Endothelial cell (in vitro differentiated cells): ENCODE measurements at regions not wholly inside any gene's neighbourhood (a gene's known extent, or its start where the extent isn't known, plus 50 kb on each side); places are given as distances from the start of the nearest gene placed in this dataset.

Source experiments
- DNase-seq: peaks from one replicate; pipeline ENCODE4 v3.0.0; 2021; ENCODE audit warnings: low spot score
- H3K27ac Mint-ChIP-seq: one replicate; pipeline ENCODE4 v1.8.0; 2021; ENCODE audit warnings: mixed read lengths, inconsistent platforms; ENCODE audit not compliant: unreplicated experiment
- H3K27me3 Mint-ChIP-seq: one replicate; pipeline ENCODE4 v1.8.0; 2021; ENCODE audit warnings: mild to moderate bottlenecking, moderate library complexity, mixed read lengths, inconsistent platforms; ENCODE audit not compliant: unreplicated experiment
- H3K36me3 Mint-ChIP-seq: one replicate; pipeline ENCODE4 v1.8.0; 2021; ENCODE audit warnings: mild to moderate bottlenecking, low read depth, mixed read lengths, inconsistent platforms; ENCODE audit not compliant: unreplicated experiment
- H3K4me1 Mint-ChIP-seq: one replicate; pipeline ENCODE4 v1.8.0; 2021; ENCODE audit warnings: mild to moderate bottlenecking, mixed read lengths, inconsistent platforms; ENCODE audit not compliant: unreplicated experiment
- H3K4me3 Mint-ChIP-seq: one replicate; pipeline ENCODE4 v1.8.0; 2021; ENCODE audit warnings: mild to moderate bottlenecking, mixed read lengths, inconsistent platforms; ENCODE audit not compliant: unreplicated experiment
- H3K9me3 Mint-ChIP-seq: one replicate; pipeline ENCODE4 v1.8.0; 2021; ENCODE audit warnings: mixed read lengths, inconsistent platforms; ENCODE audit not compliant: unreplicated experiment
- CTCF ChIP-seq: fragments of 200-600 bp; sonication (generic); IDR thresholded peaks from one replicate; pipeline ENCODE4 v1.5.0; 2021; ENCODE audit warnings: antibody characterized with exemption; ENCODE audit not compliant: unreplicated experiment

GRCh38 chr6:135739288-135739687 is 112.2 kb upstream of the PDE7B start:
- TF ChIP-seq CTCF: no peak
- DNase-seq: no peak
- no peaks in the 10 kb centered on the region for H3K27me3 Mint-ChIP-seq
- no peaks in the 10 kb centered on the region for H3K36me3 Mint-ChIP-seq
- no peaks in the 10 kb centered on the region for H3K9me3 Mint-ChIP-seq
- no peak overlapping the region for H3K4me3 Mint-ChIP-seq
- no peak overlapping the region for H3K27ac Mint-ChIP-seq
- no peaks in the 10 kb centered on the region for H3K4me1 Mint-ChIP-seq

GRCh38 chr6:135740580-135740979 is 110.9 kb upstream of the PDE7B start:
- Mint-ChIP-seq H3K4me1 (no peaks in the 10 kb centered on the region), H3K27me3 (no peaks in the 10 kb centered on the region), H3K9me3 (no peaks in the 10 kb centered on the region), H3K36me3 (no peaks in the 10 kb centered on the region), H3K27ac (no peak overlapping the region), H3K4me3 (no peak overlapping the region)
- no peak for TF ChIP-seq CTCF
- no peak for DNase-seq

- no peak for DNase-seq
- Mint-ChIP-seq H3K36me3 (no peaks in the 10 kb centered on the region), H3K27ac (no peak overlapping the region), H3K4me3 (no peak overlapping the region), H3K4me1 (no peaks in the 10 kb centered on the region), H3K27me3 (no peaks in the 10 kb centered on the region), H3K9me3 (no peaks in the 10 kb centered on the region)
- peak; percentile 33 for TF ChIP-seq CTCF
Measured at GRCh38 chr6:135743476-135743875, 108.0 kb upstream of the PDE7B start.

GRCh38 chr6:135748189-135748588 is 103.3 kb upstream of the PDE7B start:
- no peaks in the 10 kb centered on the region for H3K9me3 Mint-ChIP-seq
- no peaks in the 10 kb centered on the region for H3K27me3 Mint-ChIP-seq
- no peak for TF ChIP-seq CTCF
- H3K4me1 Mint-ChIP-seq: no peaks in the 10 kb centered on the region
- no peak overlapping the region for H3K4me3 Mint-ChIP-seq
- no peak overlapping the region for H3K27ac Mint-ChIP-seq
- H3K36me3 Mint-ChIP-seq: no peaks in the 10 kb centered on the region
- DNase-seq: no peak

GRCh38 chr6:135750081-135750480 is 101.4 kb upstream of the PDE7B start:
- no peak for TF ChIP-seq CTCF
- Mint-ChIP-seq H3K9me3 (no peaks in the 10 kb centered on the region), H3K27ac (no peak overlapping the region), H3K4me1 (no peaks in the 10 kb centered on the region), H3K36me3 (no peaks in the 10 kb centered on the region), H3K27me3 (no peaks in the 10 kb centered on the region), H3K4me3 (no peak overlapping the region)
- DNase-seq: no peak
